ENCODE measurements at regions not wholly inside any gene's neighbourhood (a gene's known extent, or its start where the extent isn't known, plus 50 kb on each side); places are given as distances from the start of the nearest gene placed in this dataset.
"Not testable (repeated sequence)": the region's sequence is repeated elsewhere in the genome, so short reads cannot be mapped to it uniquely, and the experiment has no call there.

DNA sequence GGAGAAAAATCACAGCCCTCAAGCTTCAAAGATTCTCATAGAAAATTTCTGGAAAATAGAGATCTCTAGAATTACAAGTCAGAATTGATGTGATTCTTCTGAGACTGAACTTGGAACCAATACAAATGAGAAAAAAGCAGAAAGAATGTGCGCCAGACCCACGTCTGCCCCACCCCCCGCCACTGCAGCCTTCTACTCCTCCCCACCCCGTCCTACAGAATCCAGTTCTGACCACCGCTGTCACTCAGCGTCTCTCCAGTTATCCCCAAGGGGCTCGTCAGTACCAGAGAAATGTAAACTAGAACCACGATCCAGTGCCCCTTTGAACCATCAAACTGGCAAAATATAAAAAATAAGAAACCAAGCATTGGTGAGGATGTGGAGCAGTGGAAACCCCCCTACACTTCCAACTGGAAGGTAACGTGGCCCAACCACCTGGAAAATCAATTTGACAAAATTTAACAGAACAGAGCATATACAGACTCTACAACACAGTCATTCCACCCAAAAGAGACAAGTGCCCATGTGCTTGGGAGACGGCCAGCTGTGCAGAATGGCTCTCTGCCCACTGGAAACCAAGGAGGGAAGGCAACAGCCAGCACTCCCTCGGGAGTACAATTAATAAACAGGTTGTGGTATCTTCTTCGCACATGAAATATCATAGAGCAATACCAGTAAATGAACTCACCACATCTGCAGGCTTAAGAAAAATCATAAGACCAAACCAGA lies 397.9 kb downstream of the TNS3 start:
- ATAC-seq (no peak), DNase-seq (peak in 1 of 2 donors; percentile 36)
- no peaks in the 10 kb centered on the region for H3K27me3 ChIP-seq
- H3K9me3 ChIP-seq, result no peaks in the 10 kb centered on the region
- WGBS, 2 donors, result 53 to 59% methylated on average over 12 of the region's 12 CpGs
- intact Hi-C loops (cut with DNase I), result loop anchor here in 6 of 10 donors (5.0 to 10.0 kb wide), 8 partner anchors 51 to 1269 kb away; partner anchors contain the start of gene IGFBP3 (in 2 of the 6)
- H3K27ac ChIP-seq, result peak overlapping the region in 6 of 10 donors; percentile 15 to 84 (median 66)
- no peak overlapping the region for H3K4me3 ChIP-seq
- no peaks in the 10 kb centered on the region for H3K36me3 ChIP-seq
- peaks cover 7 to 71% (median 36%) of the 10 kb centered on the region in 9 donors for H3K4me1 ChIP-seq
- TF ChIP-seq, protein P1, sequence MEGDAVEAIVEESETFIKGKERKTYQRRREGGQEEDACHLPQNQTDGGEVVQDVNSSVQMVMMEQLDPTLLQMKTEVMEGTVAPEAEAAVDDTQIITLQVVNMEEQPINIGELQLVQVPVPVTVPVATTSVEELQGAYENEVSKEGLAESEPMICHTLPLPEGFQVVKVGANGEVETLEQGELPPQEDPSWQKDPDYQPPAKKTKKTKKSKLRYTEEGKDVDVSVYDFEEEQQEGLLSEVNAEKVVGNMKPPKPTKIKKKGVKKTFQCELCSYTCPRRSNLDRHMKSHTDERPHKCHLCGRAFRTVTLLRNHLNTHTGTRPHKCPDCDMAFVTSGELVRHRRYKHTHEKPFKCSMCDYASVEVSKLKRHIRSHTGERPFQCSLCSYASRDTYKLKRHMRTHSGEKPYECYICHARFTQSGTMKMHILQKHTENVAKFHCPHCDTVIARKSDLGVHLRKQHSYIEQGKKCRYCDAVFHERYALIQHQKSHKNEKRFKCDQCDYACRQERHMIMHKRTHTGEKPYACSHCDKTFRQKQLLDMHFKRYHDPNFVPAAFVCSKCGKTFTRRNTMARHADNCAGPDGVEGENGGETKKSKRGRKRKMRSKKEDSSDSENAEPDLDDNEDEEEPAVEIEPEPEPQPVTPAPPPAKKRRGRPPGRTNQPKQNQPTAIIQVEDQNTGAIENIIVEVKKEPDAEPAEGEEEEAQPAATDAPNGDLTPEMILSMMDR (IDR thresholded peaks at IDR 0.05), result no peak

DNA sequence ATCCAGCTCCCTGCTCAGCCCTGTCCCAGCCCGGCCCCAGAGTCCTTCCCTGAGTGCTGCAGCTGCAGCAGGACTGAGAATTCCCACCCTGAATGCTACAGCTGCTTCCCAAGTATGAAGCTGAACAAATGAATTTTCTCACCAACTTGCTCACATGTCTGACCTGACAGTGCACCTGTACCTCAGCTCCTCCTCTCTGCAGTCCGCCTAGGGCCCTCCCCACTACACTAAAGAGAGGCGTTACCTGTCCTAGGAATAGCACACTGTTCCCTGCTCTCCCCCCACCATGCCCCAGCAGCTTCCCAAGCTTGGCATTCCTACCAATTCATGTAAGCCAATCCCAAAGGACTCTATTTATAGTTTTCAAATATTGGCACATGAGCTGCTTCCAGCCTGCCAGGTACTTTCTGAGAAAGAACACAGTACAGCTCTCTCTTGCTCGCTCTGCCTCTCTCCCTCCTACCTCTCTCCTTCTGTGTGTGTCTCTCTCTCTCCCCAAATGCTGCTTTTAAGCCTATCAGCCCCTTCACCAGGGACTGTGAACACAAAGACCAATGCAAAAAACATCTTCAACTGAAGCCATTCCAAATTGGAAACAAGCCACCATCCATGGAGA lies 400.1 kb downstream of the TNS3 start:
- 41 to 50% methylated on average over 4 of the region's 4 CpGs for WGBS, 2 donors
- DNase-seq, result peak in 1 of 2 donors; percentile 60
- peak overlapping the region in 5 of 10 donors; percentile 52 to 61 (median 56) for H3K27ac ChIP-seq
- intact Hi-C loops (cut with DNase I), result loop anchor here in 9 of 10 donors (2.0 to 10.0 kb wide), 13 partner anchors 53 to 1267 kb away; partner anchors contain the start of gene IGFBP3 (in 3 of the 9)
- no peaks in the 10 kb centered on the region for H3K9me3 ChIP-seq
- H3K4me3 ChIP-seq, result no peak overlapping the region
- H3K4me1 ChIP-seq, result peaks cover 7 to 65% (median 32%) of the 10 kb centered on the region in 9 donors
- peak; percentile 72 to 94 (median 84) for ATAC-seq
- TF ChIP-seq, protein P1 (IDR thresholded peaks at IDR 0.05), result no peak
- H3K36me3 ChIP-seq, result no peaks in the 10 kb centered on the region
- H3K27me3 ChIP-seq, result no peaks in the 10 kb centered on the region

DNA sequence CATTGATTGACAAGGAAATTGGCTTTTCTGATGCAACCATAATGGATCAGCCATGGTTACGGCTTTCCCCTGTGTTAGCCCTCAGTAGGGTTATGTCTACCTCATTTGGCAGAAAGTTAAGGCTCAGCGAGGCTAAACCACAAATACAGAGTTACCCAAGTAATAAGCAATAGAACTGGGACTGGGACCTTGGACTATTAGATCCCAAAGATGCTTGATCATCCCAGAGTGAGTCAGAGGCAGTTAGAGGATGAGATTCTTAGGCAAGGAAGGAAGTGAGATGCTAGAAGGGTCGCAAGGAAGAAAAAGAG lies 401.4 kb downstream of the TNS3 start:
- ATAC-seq, result peak in 2 of 8 donors; percentile 2 to 12
- H3K4me1 ChIP-seq, result peaks cover 7 to 56% (median 30%) of the 10 kb centered on the region in 9 donors
- H3K27ac ChIP-seq, result no peak overlapping the region
- intact Hi-C loops (cut with DNase I), result loop anchor here (1.0 to 10.0 kb wide), 16 partner anchors 54 to 1266 kb away; partner anchors contain the start of gene IGFBP3 (in 3 of the 10)
- no peaks in the 10 kb centered on the region for H3K27me3 ChIP-seq
- WGBS, 2 donors, result 65 to 75% methylated on average over 3 of the region's 3 CpGs
- TF ChIP-seq, protein P1 (IDR thresholded peaks at IDR 0.05), result peak in 1 of 9 donors; percentile 3
- no peak overlapping the region for H3K4me3 ChIP-seq
- no peaks in the 10 kb centered on the region for H3K9me3 ChIP-seq
- no peaks in the 10 kb centered on the region for H3K36me3 ChIP-seq
- no peak for DNase-seq

DNA sequence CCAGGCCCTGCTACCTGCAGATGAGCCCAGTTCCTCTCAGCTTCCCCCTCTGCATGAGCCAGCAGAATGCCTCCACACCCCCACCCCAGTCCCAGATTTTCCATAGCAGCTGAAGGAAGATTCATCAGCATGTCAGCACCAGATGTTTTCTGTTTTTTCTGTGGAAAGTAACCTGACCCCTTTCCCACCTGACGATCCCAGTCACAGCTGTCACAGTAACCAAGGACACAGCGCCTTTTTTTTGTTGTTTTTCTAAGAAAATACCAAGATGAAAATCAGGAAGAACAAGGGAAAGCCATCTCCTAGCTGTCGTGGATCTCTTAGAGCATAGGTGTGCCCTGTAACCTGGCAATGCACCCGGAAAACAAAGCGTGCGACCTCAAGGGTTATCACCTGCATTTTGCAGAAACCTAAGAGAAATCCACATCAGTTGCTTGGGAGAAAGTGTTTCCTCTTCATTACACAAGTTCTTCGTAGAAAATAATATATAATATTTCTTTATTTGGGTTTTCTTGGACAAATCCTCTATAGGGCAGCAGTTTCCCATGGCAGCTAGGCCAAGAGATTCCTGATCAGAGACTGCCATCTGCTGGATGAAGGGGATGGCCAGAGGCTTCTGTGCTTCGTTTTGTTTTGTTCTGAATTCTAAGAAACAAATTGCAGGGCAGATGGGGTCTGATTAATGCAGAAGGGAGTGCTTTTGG lies 401.9 kb downstream of the TNS3 start:
- intact Hi-C loops (cut with DNase I), result loop anchor here (1.0 to 10.0 kb wide), 19 partner anchors 55 to 1289 kb away; partner anchors contain the start of gene IGFBP3 (in 3 of the 10)
- no peak overlapping the region for H3K4me3 ChIP-seq
- H3K36me3 ChIP-seq, result no peaks in the 10 kb centered on the region
- TF ChIP-seq, protein P1 (IDR thresholded peaks at IDR 0.05), result peak; percentile 55 to 91 (median 82)
- H3K27me3 ChIP-seq, result no peaks in the 10 kb centered on the region
- ATAC-seq, result peak; percentile 44 to 74 (median 61)
- DNase-seq, result peak in 1 of 2 donors; percentile 56
- H3K9me3 ChIP-seq, result no peaks in the 10 kb centered on the region
- WGBS, 2 donors, result 53% methylated on average over 8 of the region's 8 CpGs
- H3K27ac ChIP-seq, result no peak overlapping the region
- H3K4me1 ChIP-seq, result peaks cover 7 to 51% (median 29%) of the 10 kb centered on the region in 9 donors

DNA sequence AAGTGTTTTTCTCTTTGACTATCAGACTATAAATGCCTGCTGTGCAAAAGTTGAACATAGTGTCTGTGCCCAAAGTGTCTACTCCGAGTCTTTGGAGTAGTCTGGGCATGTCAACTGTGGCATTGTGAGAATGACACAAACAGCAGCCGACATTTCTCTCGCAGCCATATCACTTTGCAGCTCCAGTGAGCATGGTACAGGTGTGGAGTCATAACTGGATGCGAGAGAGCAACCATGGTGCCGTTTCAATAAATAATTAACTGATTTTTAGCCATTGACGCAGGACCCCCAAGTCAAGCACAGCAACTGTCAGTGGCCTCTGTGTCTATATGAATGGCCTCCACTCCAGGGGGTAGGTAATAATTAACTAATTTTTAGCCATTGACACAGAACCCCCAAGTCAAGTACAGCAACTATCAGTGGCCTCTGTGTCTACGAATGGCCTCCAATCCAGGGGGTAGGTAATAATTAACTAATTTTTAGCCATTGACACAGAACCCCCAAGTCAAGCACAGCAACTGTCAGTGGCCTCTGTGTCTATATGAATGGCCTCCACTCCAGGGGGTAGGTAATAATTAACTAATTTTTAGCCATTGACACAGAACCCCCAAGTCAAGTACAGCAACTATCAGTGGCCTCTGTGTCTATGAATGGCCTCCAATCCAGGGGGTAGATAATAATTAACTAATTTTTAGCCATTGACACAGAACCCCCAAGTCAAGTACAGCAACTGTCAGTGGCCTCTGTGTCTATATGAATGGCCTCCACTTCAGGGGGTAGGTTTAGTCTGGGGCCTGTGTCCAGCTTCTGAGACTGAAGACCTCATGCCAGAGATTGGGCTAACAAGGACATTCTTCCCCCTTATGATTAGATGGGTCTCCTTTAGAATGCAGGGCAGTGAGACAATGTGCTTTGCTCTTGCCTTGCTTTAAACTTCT lies 409.0 kb downstream of the TNS3 start:
- not testable (repeated sequence) for H3K9me3 ChIP-seq, H3K4me3 ChIP-seq, DNase-seq, H3K4me1 ChIP-seq, H3K27me3 ChIP-seq, ATAC-seq, H3K36me3 ChIP-seq, H3K27ac ChIP-seq
- WGBS, 2 donors, result 90% methylated on average over 7 of the region's 7 CpGs
- intact Hi-C loops (cut with DNase I), result loop anchor here in 1 of 10 donors (10.0 kb wide), 1 partner anchor 818 kb away; no protein-coding TSS in a partner anchor
